ENCODE measurements at regions not wholly inside any gene's neighbourhood (a gene's known extent, or its start where the extent isn't known, plus 50 kb on each side); places are given as distances from the start of the nearest gene placed in this dataset.

- DNase-seq (ENCODE audit: low spot score), result no peak
- TF ChIP-seq CTCF (IDR thresholded peaks at IDR 0.05; ENCODE audit: extremely low read depth, missing control alignments), result no peak
Observed at GRCh38 chr1:235009074-235009473, 119.6 kb downstream of the TOMM20 start.

GRCh38 chr1:235008239-235008638 lies 120.4 kb downstream of the TOMM20 start:
- DNase-seq (ENCODE audit: low spot score), result no peak

GRCh38 chr1:235006816-235007215 lies 121.8 kb downstream of the TOMM20 start:
- no peak for TF ChIP-seq CTCF (IDR thresholded peaks at IDR 0.05; ENCODE audit: extremely low read depth, missing control alignments)

More at GRCh38 chr1:235008239-235008638, 120.4 kb downstream of the TOMM20 start:
- no peak for TF ChIP-seq CTCF (IDR thresholded peaks at IDR 0.05; ENCODE audit: extremely low read depth, missing control alignments)

GRCh38 chr1:235006132-235006721 lies 122.4 kb downstream of the TOMM20 start:
- DNase-seq (ENCODE audit: low spot score), result no peak
- no peak for TF ChIP-seq CTCF (IDR thresholded peaks at IDR 0.05; ENCODE audit: extremely low read depth, missing control alignments)

More at GRCh38 chr1:235006816-235007215, 121.8 kb downstream of the TOMM20 start:
- DNase-seq (ENCODE audit: low spot score), result no peak

- no peak for DNase-seq (ENCODE audit: low spot score)
- no peak for TF ChIP-seq CTCF (IDR thresholded peaks at IDR 0.05; ENCODE audit: extremely low read depth, missing control alignments)
Observed at GRCh38 chr1:235004840-235005391, 123.7 kb downstream of the TOMM20 start.

GRCh38 chr1:235004276-235004675 lies 124.4 kb downstream of the TOMM20 start:
- no peak for TF ChIP-seq CTCF (IDR thresholded peaks at IDR 0.05; ENCODE audit: extremely low read depth, missing control alignments)
- DNase-seq (ENCODE audit: low spot score), result no peak

- no peak for DNase-seq (ENCODE audit: low spot score)
- no peak for TF ChIP-seq CTCF (IDR thresholded peaks at IDR 0.05; ENCODE audit: extremely low read depth, missing control alignments)
Observed at GRCh38 chr1:235002706-235003300, 125.8 kb downstream of the TOMM20 start.
